Suppressor macrophage treated with lipopolysaccharide for 4 hours (primary cell): ENCODE measurements at regions not wholly inside any gene's neighbourhood (a gene's known extent, or its start where the extent isn't known, plus 50 kb on each side); places are given as distances from the start of the nearest gene placed in this dataset.

Source experiments
- DNase-seq: peaks from one replicate; pipeline ENCODE4 v3.0.0-alpha.2; 2020

DNA sequence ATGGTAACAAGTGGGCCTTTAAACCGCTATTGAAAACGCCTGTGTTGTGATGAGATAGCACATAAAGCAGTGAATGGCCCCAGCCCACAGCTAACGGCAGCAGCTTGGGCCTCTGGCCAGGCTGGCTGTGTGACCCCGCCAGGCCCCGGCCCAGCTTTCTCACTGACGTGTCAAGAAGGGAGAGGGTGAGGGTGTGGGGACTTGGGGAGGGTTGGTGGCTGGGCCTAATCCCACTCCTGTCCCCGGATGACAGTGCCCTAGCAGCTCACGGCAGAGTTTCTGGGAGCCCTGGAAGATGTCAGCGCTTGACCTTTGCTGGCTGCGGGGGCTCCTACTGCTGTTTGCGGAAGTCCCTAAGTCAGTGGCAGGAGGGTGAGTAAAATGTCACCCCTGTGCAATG is 88.9 kb upstream of the SHH start:
- DNase-seq, result no peak

DNA sequence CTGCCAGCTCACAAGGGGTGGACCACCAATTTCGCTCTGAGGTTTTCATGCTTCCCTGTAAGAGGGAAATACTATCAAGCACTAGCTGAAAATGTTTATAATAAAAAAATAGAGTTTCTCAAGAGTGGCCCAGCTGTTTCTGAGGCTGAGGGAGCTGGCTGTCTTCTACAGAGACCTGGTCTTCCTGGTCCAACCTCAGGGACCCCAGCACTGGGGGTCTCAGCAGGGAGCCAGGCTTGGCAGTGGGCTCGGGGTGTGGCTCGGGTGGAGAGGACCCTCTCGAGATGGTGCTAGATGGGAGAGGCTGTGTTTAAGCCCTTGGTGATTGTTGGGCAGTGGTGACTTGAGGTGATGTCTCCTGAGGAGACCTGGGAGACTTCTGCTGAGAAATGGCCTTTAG is 87.3 kb upstream of the SHH start:
- DNase-seq, result no peak

DNA sequence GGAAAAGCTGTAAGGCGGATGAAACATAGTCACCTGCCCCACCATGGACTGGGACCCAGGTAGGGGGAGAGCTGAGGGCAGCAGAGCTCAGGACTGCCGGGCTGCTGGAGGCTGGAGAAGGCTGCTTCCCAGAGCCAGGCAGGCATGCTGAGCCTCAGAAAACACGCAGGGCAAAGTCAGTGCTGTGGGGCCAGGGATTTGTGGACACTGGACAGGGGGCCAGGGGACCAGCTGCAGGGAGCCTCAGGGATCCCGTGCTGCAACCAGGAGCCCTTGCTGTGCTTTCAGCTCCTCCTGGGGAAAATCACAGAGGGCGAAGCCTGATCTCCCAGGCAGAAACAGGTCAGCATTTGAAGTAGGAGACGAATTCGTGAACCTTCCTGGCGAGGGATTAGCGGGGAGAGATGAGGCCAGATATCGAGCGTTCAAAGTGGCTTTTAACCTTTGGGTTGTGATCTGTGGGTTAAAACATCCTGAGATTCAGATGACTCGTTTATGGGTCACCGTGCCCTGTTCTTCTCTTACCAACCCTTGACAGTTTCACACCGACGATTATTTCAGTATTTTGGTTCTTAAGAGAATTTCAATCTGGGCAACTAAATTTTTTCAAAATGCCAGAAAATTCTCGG is 85.6 kb upstream of the SHH start:
- no peak for DNase-seq

DNA sequence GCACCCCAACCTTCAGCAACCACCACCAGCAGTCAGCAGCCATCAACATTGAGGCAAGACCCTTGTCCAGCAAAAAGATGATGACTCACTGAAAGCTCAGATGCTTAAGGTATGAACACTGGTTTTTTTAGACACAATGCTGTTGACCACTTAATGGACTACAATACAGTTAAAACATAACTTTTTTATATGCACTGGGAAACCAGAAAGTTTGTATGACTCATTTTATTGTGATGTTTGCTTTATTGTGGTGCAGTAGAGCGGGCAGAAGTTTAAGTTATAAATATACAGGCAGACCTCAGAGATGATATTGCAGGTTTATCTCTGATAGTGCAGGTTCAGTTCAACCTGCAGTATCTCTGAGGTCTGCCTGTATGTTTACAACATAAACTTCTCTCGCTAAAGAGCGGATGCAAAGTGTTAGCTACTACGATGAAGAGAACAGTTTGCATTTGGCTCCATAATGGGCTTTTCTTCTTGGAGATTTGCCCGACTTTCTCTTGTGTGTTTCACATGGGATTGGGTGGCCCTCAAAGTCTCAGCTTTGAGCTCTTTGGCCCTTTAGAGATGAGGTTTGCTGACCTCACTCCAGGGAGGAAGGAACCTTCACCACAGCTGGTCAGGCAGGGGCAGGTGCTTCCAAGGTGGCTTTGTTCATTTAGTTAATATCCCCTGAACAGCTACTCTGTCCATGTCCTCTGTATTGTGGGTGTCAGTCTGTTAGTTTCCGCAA is 84.4 kb upstream of the SHH start:
- DNase-seq, result no peak

DNA sequence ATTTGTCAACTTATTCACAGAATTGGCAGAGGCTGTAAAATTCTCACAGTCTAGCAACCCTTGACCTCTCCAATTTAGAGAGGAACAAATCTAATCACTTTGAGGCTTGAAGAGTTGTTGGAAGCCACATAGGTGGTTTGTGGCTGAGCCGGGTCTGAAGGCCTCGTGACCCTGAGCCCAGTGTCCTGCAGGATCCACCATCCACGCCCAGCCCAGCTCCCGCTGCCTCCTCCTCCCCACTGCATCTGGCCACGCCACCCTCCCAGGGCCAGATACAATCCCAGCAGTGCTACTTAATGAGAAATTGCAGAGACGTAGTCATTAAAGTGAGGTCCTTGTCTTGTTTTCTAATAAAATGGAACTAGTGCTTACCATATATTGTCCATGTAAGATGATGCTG is 81.4 kb upstream of the SHH start:
- no peak for DNase-seq

DNA sequence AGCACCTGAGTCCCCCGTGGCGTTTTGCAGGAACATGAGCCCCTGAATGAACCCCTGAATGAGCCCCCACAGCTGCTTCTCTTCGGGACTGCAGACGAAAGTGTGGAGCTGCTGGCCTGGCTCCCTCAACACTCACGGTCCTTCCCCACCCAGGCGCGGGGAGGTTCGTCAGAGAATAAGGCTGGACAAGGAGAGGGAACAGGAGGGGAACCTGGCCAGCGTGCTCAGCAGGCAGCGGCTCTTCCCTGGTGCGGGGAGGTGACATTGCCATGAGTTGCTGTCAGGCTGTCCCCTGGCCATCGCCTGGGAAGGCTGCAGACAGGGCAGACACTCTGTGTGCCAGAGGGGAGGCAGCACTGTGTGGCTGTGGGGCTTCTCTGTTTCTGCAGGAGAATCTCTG is 80.9 kb upstream of the SHH start:
- no peak for DNase-seq

DNA sequence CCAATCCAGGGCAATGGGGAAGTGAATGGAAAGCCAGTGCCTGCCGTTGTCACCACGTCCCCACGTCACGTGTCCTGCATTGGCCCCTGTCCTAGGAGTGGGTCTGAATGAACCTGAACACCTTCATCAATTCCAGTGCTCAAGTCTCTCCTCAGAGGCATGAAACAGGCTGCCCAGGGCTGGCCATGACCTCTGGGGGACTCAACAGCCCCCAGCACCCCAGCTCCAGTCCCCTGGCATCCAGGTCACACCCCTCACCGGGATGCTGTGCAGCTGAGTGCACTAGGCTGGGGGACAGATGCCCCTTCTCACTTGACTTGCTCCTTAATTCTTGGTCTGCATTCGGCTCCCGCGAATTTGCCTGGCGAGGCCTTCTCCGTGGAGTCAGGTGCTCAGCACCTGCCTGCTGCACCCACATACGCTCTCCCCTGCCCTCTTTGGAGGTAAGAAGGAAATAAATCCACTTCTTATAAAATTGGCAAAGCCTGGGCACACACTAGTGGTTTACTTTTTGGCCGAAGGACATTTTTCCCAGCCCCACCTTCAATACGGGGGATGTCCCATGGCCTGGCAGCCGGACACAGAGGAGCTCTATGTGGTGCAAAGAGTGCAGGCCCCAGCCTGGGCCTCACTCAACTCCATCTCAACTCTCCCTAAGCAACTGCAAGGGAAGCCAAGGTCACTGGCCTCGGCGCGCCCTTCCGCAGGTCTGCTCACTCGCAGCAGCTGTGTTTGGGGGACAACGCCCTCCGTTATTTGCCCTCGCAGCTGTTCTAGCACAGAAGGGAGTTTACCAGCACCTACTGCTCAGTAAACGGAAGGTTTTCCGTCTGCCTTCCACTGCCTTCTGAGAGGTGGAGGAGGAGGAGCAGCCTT is 77.6 kb upstream of the SHH start:
- no peak for DNase-seq

DNA sequence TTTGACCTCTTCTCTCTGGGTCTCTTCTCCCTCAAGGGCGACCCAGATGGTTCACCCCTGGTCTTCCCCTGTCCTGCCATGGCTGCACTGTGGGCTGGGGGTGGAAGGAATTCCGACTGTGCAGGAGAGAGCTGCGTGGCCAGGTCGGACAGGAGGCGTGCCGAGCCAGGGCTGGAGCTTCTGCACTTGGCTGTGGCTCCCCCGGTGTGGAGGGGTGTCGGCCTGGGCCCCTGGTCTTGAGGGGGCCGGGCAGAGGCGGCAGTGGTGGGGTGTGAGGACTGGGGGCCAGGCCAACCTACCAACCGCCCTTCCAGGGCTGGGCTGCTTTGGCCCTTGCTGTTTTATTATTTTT is 74.9 kb upstream of the SHH start:
- DNase-seq, result no peak

DNA sequence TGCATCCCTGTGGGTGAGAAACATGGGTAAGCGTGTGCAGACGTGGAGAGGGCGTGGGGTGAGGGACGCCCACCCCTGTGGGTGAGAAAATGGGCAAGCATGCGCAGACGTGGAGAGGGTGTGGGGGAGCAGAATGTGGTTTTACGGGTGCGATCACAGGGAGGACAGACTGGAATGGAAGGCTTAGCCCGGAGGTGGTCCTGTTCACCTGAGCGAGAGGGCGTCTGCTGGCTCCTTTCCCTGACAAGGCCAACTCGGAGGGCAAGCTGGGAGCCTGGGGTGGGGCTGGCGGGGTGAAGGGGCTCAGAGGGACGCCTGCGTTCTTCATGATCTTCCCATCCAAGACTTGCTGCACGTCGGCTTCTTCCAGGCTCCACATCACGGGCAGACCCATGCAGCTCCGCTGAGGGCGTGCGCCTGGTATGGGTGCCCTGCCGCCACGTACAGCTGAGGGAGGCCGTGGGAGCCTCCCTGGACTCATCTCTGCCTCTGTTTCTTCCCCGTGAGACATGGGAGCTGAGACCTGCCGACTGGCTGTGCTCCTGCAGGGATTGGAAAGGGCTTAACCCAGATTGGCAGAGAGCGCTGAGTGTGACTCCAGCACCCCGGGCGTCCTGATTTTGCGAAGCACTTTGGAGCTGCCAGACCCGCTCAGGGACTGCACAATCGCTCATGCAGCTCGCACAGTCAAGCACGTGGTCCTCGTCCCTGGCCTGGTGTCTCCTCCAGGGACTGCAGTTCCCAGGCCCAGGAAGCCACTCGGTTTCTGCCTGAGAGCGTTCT is 74.3 kb upstream of the SHH start:
- DNase-seq, result no peak

DNA sequence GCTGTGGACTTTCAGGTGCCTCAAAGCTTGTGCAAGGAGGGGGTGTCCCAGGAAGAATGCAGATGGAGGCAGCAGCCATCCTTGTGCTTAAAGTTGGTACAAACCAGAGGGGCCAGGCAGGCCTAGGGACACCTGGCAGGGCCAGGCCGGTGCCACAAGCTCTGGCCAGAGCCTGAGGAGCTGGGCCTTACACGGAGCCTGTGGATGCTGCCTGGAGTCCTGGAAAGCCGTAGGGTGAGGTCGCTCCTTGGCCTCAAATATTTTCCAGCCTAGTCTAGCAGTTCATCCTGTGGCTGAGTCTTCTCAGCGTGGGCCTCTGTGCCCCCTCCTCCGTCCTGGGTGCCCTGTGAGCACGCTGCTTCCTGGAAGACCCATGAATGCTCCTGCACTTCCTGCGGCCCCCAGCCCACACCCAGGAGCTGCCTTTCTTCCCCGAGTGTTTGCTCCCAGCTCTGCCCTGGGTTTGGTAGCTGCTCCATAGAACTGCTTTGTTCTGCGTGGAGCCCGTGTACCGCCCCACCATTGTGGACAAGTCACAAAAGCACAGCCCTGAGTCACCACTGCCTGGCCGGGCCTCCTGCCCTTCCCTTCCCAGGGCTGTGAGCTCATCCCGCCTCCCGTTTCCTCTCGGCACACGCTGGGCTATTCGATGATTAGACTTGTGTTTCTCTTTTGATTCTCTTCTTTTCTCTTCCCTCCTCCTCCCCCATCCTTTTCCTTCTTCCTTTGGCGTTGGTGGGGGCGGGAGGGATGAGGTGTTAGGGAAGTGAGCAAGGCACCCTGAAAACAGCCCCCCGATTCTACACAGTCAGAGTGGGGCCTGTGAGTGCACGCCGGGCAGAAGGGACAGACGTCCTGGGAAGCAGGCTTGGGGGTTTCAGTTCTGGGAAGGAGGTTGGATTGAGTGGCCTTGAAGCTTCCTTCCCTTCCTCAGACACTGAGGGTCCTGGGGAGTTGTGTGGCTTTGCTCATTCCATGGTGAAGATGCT is 73.2 kb upstream of the SHH start:
- DNase-seq, result peak; percentile 37

DNA sequence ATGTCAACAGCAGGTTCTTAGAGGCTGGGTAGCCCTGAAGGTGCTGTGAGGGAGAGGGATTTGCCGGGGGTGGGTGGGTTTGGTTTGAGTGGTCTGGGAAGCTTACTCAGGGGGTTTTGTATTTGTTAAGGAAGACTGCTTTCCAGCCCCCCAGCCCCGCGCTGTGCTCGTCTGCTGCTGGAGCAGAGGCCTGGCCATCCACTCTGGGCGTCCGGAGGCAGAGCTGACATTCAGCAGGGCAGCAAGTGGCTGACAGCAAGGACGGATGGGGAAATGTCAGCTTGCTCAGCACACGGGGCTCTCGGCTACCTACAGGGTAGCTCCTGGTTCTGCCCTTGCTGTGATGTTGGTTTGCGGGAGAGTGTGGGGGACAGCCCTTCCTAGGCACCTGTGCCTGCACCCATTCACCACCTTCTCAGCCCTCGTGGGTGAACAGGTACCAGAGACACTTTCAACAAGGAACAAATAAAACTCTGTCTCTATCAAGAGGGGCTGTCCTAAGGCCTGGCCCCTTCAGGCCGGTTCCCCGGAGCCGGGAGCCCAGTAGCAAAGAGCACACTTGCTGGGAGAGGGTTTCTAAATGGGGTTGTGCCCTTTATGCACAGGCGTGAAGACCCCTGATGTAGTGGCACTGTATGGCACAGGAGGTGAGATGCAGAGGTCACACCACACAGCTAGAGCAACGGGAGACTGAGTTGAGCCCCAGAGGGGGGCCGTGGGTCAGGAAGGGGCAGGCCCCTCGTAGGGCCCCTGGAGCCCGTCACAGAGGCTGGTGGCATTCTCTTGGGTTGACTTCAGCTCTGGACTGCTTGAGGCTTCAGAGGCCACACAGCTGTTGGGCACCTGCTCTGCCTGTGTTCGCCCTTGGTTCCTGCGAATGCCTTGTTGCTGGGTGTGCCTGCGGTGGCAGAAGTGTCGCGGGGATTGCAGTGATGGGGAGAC is 72.2 kb upstream of the SHH start:
- no peak for DNase-seq

DNA sequence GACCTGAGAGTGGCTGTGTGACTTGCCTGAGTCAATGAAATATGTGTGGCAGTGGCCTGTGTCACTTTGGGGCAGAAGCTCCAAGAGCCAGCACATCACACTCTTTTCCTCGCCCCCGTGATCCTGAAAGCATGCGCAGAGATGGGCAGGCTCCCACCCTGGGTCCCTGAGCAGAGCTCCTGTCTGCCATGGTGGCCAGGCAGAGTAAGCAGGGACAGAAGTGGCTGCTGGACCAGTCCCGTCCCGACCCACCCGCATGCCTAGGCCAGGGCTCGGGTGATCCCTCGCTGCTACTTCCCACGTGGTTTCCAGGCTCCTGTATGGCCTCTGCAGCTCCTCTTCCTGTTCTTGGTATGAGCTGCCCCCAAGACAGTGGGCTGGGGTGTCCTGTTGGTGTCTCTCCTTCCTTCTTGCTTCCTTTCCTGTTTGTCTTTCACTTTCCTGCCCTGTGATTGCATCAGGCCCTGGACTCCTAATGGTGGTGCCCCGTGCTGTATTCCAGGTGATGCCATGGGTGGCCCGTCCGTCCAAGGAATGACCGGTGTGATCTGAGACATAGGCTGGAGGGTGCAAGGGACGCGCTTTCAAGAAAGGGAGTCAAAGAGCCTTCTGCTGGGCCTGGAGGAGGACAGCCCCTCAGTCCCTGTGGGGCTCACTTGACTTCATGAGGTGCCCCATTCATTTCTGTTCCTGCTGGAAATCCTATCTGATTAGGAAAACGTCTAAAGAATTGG is 71.4 kb upstream of the SHH start:
- DNase-seq, result no peak

DNA sequence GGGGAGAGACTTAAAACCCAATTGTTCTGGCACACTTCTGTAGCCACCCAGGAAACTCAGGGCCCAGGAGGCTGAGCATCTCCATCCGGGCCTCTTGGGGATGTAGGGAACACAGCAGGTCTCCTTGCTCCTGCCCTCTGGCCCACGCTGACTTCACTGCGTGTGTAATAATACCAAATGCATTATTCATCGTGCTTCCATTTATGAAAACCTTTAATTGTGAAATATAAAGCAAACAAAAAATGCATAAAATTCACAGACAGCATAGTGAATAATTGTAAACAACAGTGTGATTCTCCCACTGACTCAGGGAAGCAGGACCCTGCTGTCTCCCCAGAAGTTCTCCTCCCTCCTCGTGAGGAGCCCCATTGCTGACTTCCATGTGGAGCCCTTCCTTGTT is 70.3 kb upstream of the SHH start:
- no peak for DNase-seq

DNA sequence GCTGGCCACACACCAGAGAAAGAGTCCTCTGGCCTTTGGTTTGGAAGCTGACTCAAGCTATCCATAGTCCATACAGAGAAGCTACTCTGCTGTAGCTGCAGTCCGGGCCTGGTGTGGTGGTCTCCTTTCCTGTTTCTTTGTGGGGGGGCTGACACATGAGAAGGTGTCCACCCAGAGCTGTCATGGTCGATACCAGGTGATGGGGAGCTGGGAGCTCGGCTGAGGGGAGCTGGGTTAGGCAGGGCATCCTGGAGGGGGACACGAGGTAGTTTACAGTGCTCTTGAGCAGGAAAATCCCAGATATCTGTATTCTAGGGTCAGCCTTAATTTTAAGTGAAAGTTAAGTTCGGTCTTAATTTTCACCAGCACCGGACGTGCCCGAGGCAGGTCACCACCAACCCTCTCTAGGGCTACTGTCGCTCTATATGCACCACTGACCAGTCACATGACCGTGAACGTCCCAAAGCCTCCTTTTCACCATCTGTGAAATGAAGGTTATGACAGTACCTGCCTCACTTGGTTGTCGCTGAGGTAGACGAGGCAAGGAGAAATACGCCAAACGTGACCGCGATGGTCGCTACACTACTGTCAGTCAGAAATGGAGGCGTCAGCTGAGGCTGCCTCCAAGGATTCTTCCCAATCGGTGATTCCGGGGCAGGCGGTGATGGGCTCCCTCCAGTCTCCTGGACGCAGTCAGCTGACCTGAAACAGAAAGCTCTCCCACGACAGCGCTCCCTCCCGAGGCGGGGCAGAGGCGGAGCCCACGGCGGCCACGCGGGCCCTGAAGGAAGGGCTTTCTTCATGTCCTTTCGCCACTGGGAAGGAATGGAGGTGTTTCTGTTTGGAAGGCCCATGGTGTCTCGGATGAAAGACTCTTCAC is 69.4 kb upstream of the SHH start:
- DNase-seq, result no peak

DNA sequence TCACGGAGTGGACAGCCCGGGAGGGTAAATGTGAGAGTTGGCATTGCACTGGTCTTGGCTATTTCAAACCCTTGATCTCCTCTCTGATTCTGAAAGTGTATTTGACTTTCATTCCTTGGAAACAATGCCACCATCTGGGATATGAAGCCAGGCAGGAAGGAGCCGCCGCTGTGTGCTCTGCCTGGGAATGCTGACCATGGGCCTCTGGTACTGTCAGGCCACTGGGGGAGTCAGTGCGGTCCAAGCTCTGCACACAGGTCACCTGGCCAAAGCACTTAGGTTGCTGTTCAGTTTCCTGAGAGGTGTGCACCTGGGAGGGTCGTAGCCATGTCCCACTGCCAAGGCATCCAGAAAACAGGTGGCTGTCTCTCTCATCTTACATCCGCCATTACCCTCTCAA is 68.5 kb upstream of the SHH start:
- DNase-seq, result no peak

DNA sequence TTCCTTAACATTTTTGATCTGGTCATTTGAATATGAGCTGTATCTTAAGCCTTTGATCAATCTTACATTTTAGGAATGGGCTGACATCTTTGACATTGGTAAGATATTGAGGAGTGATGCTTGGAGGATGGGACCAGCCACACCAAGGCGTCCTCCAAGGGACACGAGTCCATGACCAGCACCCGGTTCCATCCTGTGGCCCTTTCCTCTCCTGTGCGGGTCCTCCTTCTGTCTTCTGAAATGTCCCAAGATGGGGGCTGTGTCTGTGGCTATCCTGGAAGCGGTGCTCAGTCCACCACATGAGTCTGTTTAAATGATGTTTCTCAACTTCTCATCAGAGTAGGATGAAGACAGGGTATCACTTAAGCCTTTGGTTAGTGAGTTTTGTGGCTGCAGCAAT is 67.3 kb upstream of the SHH start:
- DNase-seq, result no peak

DNA sequence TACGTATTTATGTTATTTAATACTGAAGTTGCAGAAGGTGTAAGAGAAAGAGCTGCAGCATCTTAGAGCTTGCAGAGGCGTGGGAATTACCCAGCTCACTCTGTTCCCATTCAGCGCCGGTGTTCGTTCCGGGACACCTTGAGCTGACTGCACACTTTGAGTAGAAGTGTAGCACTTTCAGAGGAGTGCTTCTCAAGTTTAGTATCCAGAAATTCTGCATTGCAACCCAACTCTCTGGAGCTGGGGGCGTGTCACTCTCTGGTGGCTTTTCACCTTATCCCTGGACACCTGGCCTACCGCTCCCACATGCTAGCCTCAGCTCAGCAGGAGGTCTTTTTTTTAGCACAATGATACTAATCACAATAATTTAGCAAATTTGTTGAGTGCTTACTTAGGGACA is 66.4 kb upstream of the SHH start:
- DNase-seq, result no peak

DNA sequence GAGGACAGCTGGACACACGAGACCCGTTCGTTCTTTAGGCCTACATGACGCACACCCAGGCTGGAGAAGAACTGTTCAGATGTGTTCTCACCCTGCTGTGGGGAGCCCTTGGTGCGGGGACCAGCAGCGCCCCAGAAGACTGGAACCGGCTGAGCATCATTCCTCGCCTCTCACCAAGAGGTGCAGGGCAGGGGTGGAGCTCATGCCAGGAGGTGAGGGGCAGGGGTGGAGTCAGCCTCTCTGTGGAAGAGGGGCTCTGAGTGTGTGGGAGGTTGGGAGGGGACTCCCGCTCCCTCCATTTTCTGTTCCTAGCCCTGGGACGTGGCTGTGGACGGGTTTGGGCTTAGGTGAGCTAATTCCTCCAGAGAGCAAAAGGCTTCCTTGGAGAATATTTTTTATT is 66.0 kb upstream of the SHH start:
- DNase-seq, result no peak

DNA sequence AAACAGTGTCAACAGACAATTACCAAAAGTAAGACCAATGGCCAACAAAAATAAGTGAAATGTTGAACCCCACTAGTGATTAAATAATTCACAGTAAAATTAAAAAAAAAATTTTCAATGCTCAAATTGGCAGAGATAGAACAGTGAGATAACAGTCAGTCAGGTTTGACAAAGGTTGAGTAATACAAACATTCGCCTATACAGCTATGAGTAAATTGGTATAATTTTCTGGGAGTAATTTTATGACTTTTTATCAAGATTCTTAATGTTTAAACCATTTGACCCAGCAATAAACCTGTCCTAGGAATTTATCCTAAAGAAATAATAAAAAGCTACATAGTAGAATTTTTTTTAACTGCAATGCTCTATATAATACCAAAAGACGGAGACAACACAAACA is 64.9 kb upstream of the SHH start:
- no peak for DNase-seq
